ENCODE measurements at regions not wholly inside any gene's neighbourhood (a gene's known extent, or its start where the extent isn't known, plus 50 kb on each side); places are given as distances from the start of the nearest gene placed in this dataset.

DNA sequence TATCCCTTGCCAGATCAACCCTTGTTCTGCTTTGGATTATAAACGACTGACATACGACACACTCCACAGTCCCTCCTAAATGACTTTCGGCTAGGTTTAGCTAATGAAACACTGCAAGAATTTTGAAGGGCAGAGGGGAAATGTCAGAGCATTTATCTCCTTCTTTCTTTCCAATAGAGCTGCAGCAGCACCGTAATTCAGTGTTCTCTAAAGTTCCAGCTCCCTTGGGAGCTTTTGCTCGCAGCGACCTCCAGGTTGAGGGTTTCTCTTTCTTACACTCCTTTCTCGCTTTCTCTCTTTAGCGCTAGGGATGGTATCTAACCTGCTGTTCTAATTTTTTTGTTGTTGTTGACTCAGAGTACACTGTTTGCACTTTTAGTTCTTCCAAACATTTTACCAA is 467.1 kb upstream of the ST8SIA4 start:
- TF ChIP-seq, protein P1, sequence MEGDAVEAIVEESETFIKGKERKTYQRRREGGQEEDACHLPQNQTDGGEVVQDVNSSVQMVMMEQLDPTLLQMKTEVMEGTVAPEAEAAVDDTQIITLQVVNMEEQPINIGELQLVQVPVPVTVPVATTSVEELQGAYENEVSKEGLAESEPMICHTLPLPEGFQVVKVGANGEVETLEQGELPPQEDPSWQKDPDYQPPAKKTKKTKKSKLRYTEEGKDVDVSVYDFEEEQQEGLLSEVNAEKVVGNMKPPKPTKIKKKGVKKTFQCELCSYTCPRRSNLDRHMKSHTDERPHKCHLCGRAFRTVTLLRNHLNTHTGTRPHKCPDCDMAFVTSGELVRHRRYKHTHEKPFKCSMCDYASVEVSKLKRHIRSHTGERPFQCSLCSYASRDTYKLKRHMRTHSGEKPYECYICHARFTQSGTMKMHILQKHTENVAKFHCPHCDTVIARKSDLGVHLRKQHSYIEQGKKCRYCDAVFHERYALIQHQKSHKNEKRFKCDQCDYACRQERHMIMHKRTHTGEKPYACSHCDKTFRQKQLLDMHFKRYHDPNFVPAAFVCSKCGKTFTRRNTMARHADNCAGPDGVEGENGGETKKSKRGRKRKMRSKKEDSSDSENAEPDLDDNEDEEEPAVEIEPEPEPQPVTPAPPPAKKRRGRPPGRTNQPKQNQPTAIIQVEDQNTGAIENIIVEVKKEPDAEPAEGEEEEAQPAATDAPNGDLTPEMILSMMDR (IDR thresholded peaks at IDR 0.05; ENCODE audit: low read depth, low read length, poor library complexity, severe bottlenecking), result no peak
- no peak for TF ChIP-seq EZH2phosphoT487 (IDR thresholded peaks at IDR 0.05; ENCODE audit: borderline replicate concordance, low read length)

Measured in DOHH2 (cell line).